MM.1S (cell line): ENCODE measurements at regions not wholly inside any gene's neighbourhood (a gene's known extent, or its start where the extent isn't known, plus 50 kb on each side); places are given as distances from the start of the nearest gene placed in this dataset.

Experiments used
- EZH2 ChIP-seq: fragments of 300-600 bp; sonication (generic); optimal IDR thresholded peaks from 2 replicates; pipeline ENCODE3; 2017; ENCODE audit warnings: low read depth, mild to moderate bottlenecking, antibody characterized with exemption, low read length, mixed read lengths
- EZH2phosphoT487 ChIP-seq: fragments of 300-600 bp; sonication (generic); IDR thresholded peaks from 2 replicates; pipeline ENCODE4 v1.6.1; 2018; ENCODE audit warnings: antibody characterized with exemption, low read length
- TF ChIP-seq, protein P1 (sequence below): fragments of 300-600 bp; sonication (generic); IDR thresholded peaks from 2 replicates; pipeline ENCODE4 v1.5.1; 2016; ENCODE audit warnings: antibody characterized with exemption, low read length, mixed read lengths

GRCh38 chr12:63318933-63319332, 167.9 kb upstream of the AVPR1A start:
- TF ChIP-seq, protein P1, sequence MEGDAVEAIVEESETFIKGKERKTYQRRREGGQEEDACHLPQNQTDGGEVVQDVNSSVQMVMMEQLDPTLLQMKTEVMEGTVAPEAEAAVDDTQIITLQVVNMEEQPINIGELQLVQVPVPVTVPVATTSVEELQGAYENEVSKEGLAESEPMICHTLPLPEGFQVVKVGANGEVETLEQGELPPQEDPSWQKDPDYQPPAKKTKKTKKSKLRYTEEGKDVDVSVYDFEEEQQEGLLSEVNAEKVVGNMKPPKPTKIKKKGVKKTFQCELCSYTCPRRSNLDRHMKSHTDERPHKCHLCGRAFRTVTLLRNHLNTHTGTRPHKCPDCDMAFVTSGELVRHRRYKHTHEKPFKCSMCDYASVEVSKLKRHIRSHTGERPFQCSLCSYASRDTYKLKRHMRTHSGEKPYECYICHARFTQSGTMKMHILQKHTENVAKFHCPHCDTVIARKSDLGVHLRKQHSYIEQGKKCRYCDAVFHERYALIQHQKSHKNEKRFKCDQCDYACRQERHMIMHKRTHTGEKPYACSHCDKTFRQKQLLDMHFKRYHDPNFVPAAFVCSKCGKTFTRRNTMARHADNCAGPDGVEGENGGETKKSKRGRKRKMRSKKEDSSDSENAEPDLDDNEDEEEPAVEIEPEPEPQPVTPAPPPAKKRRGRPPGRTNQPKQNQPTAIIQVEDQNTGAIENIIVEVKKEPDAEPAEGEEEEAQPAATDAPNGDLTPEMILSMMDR = no peak
- TF ChIP-seq EZH2 (no peak), EZH2phosphoT487 (no peak)
